Heart left ventricle (tissue), 16 donors: ENCODE measurements at regions not wholly inside any gene's neighbourhood (a gene's known extent, or its start where the extent isn't known, plus 50 kb on each side); places are given as distances from the start of the nearest gene placed in this dataset.

Source experiments
- ATAC-seq, 4 donors: fragments of 200-7000 bp; cut with Tn5 transposase; one replicate each; pipeline ENCODE4 v1.9.1; 2020 to 2022; ENCODE audit warnings: moderate library complexity in 4 of 4, mild to moderate bottlenecking in 3 of 4, moderate number of reproducible peaks in 1 of 4
- DNase-seq, 5 donors: peaks; one replicate each; pipeline ENCODE4 v3.0.0-alpha.2; 2020
- H3K27ac ChIP-seq, 12 donors: fragments of 200-600 bp; sonication (generic) in 4 of 12; one replicate each; pipeline versions ENCODE4 v1.5.0 to v1.8.0; 2016 to 2022; ENCODE audit warnings: mild to moderate bottlenecking in 2 of 12
- H3K27me3 ChIP-seq, 9 donors: fragments of 200-600 bp; sonication (generic) in 2 of 9; one replicate each; pipeline versions ENCODE4 v1.5.1 to v1.8.0; 2016 to 2022; ENCODE audit warnings: mild to moderate bottlenecking in 3 of 9
- H3K36me3 ChIP-seq, 9 donors: fragments of 200-600 bp; sonication (generic) in 2 of 9; one replicate each; pipeline versions ENCODE4 v1.5.0 to v1.8.0; 2018 to 2022; ENCODE audit warnings: mild to moderate bottlenecking in 2 of 9
- H3K4me1 ChIP-seq, 12 donors: fragments of 200-600 bp; sonication (generic) in 4 of 12; one replicate each; pipeline versions ENCODE4 v1.5.0 to v1.8.0; 2016 to 2022; ENCODE audit warnings: mild to moderate bottlenecking in 3 of 12
- H3K4me3 ChIP-seq, 12 donors: fragments of 200-600 bp; sonication (generic) in 4 of 12; one replicate each; pipeline versions ENCODE4 v1.5.0 to v1.8.0; 2017 to 2022; ENCODE audit warnings: mild to moderate bottlenecking in 9 of 12, moderate library complexity in 4 of 12
- H3K9me3 ChIP-seq, 12 donors: fragments of 200-600 bp; sonication (generic) in 4 of 12; one replicate each; pipeline versions ENCODE4 v1.5.0 to v1.8.0; 2016 to 2022; ENCODE audit warnings: mild to moderate bottlenecking in 1 of 12
- CTCF ChIP-seq, 12 donors: fragments of 200-600 bp; sonication (generic) in 4 of 12; IDR thresholded peaks; one replicate each; pipeline versions ENCODE4 v1.5.0 to v1.8.0; 2018 to 2022; ENCODE audit warnings: antibody characterized with exemption in 12 of 12, mild to moderate bottlenecking in 5 of 12
- POLR2A ChIP-seq, 2 donors: fragments of 450-650 bp; IDR thresholded peaks; one replicate each; pipeline ENCODE4 v1.6.1; 2017; ENCODE audit warnings: antibody characterized with exemption in 2 of 2, mild to moderate bottlenecking in 2 of 2, moderate library complexity in 2 of 2
- WGBS, 4 donors: extraction: QIAGEN DNeasy Blood & Tissue Kit in 2 of 4; methylation state at CpG; one replicate each; pipeline versions ENCODE4 v1.1.5 to v1.1.7; 2013 to 2018; 5-methylcytosine and 5-hydroxymethylcytosine counted together
- intact Hi-C, 10 donors: fragments of 100-400 bp; cut with DNase I; formaldehyde crosslinking; loops; one replicate each; pipeline versions ENCODE4 v1.11.1 to v1.14.2; 2022
- donor health status: ischemic (EF 13 %, LVEDD 7.1; RV severe dilation, severe dysfunction).
- donor health status: healthy with polysubstance abuse.
- donor health status: DM: no; HTN: yes; CAD: no.
- donor health status: DM: no; HTN: no; CAD: no.
- donor health status: ischemic (EF 25% LVEDD 6.9; RV normal size, moderate dysfunction).
- donor health status: ischemic (EF 25% LVEDD 5.7; RV mildly dilated, moderate dysfunction).
- donor health status: healthy.
- donor health status: DM: yes; HTN: yes; CAD: no.
- donor health status: ischemic (EF 35%, LVEDD 5.7; RV mildly dilated, moderate dysfunction).
- donor health status: nonischemic (EF 11% LVEDD 7.7; RV severe dilation, severe dysfunction).
- donor health status: DM: yes; HTN: yes; CAD: no.
- donor health status: PGD.
- donor health status: ischemic (EF 29% LVEDD 5.4; RV normal size, mild dysfunction).
- donor health status: nonischemic (EF 23%, LVEDD 6.1; RV moderate dilation, normal function).

DNA sequence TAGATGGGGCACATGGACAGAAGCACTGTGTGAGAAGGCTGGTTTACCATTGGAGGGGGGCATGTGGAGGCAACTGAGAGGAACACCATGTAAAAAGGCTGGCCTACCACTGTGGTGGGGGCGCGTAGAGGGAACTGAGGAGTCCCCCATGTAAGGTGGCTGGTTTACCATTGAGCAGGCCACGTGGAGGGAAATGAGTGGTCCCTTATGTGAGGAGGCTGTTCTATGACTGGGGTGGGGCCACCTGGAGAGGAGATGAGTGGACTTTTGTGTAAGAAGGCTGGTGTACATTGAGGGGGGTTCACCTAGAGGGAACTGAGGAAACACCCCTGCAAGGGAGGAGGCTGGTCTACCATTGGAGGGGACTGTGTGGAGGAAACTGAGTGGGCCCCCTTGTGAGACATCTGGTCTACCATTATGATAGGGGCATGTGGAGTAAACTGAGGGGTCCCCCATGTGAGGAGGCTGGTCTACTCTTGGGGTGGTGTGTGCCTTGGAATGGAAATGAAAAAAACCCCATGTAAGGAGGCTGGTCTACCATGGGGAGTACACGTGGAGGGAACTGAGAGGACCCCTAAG, 156.9 kb downstream of the FBLN2 start:
- no peak for TF ChIP-seq POLR2A (IDR thresholded peaks at IDR 0.05)
- no peak for TF ChIP-seq CTCF (IDR thresholded peaks at IDR 0.05)
- peak in 1 of 5 donors; percentile 0 for DNase-seq
- no peak overlapping the region for H3K4me3 ChIP-seq
- no peaks in the 10 kb centered on the region for H3K36me3 ChIP-seq
- 79 to 87% (median 81%) methylated on average over 4 of the region's 4 CpGs for WGBS, 4 donors
- H3K4me1 ChIP-seq: no peaks in the 10 kb centered on the region
- intact Hi-C loops: no loop called here
- peaks cover 0 to 9% (median 0%) of the 10 kb centered on the region in 12 donors for H3K9me3 ChIP-seq
- peaks cover 0 to 12% (median 0%) of the 10 kb centered on the region in 9 donors for H3K27me3 ChIP-seq
- H3K27ac ChIP-seq: no peak overlapping the region
- ATAC-seq: no peak

DNA sequence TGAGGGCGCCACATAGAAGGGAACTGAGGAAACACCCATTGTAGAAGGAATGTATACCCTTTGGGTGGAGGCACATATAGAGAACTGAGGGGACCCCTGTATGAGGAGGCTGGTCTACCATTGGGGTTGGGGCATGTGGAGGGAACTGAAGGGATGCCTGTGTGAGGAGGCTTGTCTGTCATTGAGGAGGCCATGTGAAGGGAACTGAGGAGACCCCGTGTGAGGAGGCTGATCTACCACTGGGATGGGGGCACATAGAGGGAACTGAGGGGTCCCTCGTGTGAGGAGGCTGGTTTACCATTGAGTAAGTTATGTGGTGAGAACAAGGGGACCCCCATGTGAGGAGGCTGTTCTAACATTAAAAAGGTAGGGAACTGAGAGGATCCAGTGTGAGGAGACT, 156.1 kb downstream of the FBLN2 start:
- no peak overlapping the region for H3K27ac ChIP-seq
- TF ChIP-seq CTCF (IDR thresholded peaks at IDR 0.05) (no peak), POLR2A (IDR thresholded peaks at IDR 0.05) (no peak)
- DNase-seq (no peak), ATAC-seq (no peak)
- H3K4me1 ChIP-seq: no peaks in the 10 kb centered on the region
- peaks cover 0 to 12% (median 3%) of the 10 kb centered on the region in 9 donors for H3K27me3 ChIP-seq
- H3K4me3 ChIP-seq: no peak overlapping the region
- peaks cover 0 to 7% (median 0%) of the 10 kb centered on the region in 12 donors for H3K9me3 ChIP-seq
- H3K36me3 ChIP-seq: no peaks in the 10 kb centered on the region
- intact Hi-C loops: no loop called here
- WGBS, 4 donors: 67 to 79% (median 74%) methylated on average over 3 of the region's 3 CpGs

DNA sequence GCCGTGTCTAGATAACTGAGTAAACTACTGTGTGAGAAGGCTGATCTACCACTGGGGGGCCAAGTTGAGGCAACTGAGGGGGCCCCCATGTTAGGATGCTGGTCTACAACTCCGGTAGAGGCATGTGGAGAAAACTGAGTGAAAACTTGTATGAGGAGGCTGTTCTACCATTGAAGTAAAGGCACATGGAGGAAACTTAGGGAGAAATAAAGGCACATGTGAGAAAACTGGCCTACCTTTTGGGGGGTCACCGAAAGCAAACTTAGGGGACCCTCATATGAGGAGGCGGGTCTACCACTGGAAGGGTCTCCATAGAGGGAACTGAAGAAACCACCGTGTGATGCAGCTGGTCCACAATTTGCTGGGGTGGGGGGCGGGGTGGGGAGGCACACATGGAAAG, 155.2 kb downstream of the FBLN2 start:
- TF ChIP-seq CTCF (IDR thresholded peaks at IDR 0.05): no peak
- TF ChIP-seq POLR2A (IDR thresholded peaks at IDR 0.05): no peak
- Histone ChIP-seq H3K27me3 (peaks cover 0 to 16% (median 5%) of the 10 kb centered on the region in 9 donors), H3K27ac (no peak overlapping the region), H3K4me3 (no peak overlapping the region), H3K4me1 (no peaks in the 10 kb centered on the region), H3K9me3 (peaks cover 0 to 6% (median 0%) of the 10 kb centered on the region in 12 donors), H3K36me3 (no peaks in the 10 kb centered on the region)
- DNase-seq (no peak), ATAC-seq (no peak)
- 87 to 93% (median 89%) methylated on average over 6 of the region's 6 CpGs for WGBS, 4 donors
- intact Hi-C loops: no loop called here

DNA sequence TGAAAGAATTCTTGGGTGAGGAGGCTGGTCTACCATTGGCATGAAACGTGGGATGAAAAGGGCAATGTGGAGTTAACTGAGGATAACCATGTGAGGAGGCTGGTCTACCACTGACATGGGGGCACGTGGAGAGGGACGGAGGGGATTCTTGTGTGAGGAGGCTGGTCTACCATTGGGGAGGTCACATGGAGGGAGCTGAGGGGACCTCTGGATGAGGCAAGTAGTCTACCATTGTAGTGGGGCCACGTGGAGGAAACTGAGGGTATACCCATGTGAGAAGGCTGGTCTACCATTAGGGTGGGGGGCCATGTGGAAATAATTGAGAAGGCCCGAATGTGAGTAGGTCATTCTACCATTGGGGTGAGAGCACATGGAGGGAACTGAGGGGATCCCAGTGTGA, 154.1 kb downstream of the FBLN2 start:
- H3K9me3 ChIP-seq: peaks cover 0 to 6% (median 0%) of the 10 kb centered on the region in 12 donors
- H3K27ac ChIP-seq: no peak overlapping the region
- DNase-seq: peak in 2 of 5 donors; percentile 6 to 26
- no peaks in the 10 kb centered on the region for H3K4me1 ChIP-seq
- ATAC-seq: no peak
- no peaks in the 10 kb centered on the region for H3K36me3 ChIP-seq
- intact Hi-C loops: no loop called here
- no peak for TF ChIP-seq CTCF (IDR thresholded peaks at IDR 0.05)
- no peak for TF ChIP-seq POLR2A (IDR thresholded peaks at IDR 0.05)
- H3K27me3 ChIP-seq: peaks cover 0 to 26% (median 9%) of the 10 kb centered on the region in 9 donors
- WGBS, 4 donors: 73 to 79% (median 78%) methylated on average over 5 of the region's 5 CpGs
- no peak overlapping the region for H3K4me3 ChIP-seq
